ENCODE measurements at regions not wholly inside any gene's neighbourhood (a gene's known extent, or its start where the extent isn't known, plus 50 kb on each side); places are given as distances from the start of the nearest gene placed in this dataset.

DNA sequence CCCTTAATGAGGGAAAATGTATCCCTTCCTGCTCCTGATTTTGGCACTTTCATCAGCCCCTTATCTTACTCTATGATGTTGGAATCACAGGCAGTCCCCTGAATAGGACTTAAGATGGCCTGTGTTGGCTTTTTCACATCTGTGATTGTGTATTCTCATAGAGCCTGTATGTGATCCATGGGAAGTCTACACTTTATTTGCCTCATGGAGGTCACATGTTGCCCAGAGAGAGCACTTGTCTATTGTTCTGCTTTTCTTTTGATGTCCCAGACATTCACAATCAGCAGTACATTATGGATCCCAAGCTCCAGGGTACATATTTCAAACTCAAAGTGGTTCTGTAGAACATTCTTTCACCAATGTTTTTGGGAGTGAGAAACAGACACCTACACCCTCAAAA, 885.2 kb upstream of the ADGRL2 start:
- Mint-ChIP-seq H3K9me3 (peaks cover 9% of the 10 kb centered on the region), H3K27me3 (ENCODE audit: insufficient read depth) (no peaks in the 10 kb centered on the region), H3K4me3 (no peak overlapping the region), H3K4me1 (ENCODE audit: low read depth) (no peaks in the 10 kb centered on the region), H3K36me3 (ENCODE audit: low read depth) (no peaks in the 10 kb centered on the region), H3K27ac (no peak overlapping the region)
- no peak for DNase-seq
- TF ChIP-seq, protein P1, sequence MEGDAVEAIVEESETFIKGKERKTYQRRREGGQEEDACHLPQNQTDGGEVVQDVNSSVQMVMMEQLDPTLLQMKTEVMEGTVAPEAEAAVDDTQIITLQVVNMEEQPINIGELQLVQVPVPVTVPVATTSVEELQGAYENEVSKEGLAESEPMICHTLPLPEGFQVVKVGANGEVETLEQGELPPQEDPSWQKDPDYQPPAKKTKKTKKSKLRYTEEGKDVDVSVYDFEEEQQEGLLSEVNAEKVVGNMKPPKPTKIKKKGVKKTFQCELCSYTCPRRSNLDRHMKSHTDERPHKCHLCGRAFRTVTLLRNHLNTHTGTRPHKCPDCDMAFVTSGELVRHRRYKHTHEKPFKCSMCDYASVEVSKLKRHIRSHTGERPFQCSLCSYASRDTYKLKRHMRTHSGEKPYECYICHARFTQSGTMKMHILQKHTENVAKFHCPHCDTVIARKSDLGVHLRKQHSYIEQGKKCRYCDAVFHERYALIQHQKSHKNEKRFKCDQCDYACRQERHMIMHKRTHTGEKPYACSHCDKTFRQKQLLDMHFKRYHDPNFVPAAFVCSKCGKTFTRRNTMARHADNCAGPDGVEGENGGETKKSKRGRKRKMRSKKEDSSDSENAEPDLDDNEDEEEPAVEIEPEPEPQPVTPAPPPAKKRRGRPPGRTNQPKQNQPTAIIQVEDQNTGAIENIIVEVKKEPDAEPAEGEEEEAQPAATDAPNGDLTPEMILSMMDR (IDR thresholded peaks at IDR 0.05), result no peak

DNA sequence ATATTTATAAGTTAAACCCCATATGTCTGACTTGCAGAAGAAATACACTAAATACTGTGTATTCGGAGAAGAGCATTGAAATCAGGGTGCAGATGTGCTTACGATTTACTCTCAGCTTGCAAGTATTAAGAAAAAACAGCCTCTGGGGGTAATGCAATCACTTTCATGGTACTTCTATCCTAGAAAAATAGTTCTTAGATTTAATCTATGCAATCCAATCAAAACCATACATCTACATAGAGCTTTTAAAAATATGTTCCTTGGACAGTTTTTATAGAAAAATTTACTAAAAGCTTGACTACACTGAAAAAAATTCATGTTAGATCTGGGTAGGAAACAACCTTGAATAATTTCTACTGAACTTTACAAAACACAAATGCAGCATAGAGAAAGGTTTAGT, 890.3 kb upstream of the ADGRL2 start:
- Mint-ChIP-seq H3K27me3 (ENCODE audit: insufficient read depth) (no peaks in the 10 kb centered on the region), H3K27ac (no peak overlapping the region), H3K36me3 (ENCODE audit: low read depth) (no peaks in the 10 kb centered on the region), H3K4me1 (ENCODE audit: low read depth) (no peaks in the 10 kb centered on the region), H3K9me3 (peaks cover 14% of the 10 kb centered on the region), H3K4me3 (no peak overlapping the region)
- no peak for DNase-seq
- TF ChIP-seq, protein P1 (IDR thresholded peaks at IDR 0.05), result no peak

DNA sequence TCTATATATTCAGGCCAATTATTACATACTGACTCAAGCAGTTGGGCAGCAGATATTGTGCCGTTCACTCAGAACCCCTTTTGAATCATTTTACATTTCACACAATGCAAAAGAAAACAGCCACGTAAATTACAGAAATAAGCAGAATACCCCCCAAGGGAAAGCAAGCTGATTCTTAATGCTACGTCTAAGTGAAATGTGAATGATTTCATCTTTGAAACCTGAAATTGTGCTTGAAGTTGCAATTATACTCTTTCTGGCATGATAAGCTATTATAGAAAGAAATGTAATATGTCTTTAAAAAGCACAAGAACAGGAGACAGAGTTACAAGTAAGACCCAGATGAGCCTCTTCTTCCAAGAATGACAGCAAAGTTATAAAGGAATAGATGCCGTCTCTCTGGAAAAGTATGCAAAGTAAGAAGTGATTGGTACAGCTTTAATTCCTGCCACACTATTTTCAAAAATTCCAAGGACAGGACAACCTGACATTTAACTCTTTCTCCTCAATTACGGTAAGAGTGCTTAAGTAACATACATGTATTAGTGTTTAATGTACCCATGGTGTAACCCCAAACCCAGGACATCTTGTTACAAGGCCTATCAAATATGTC, 891.5 kb upstream of the ADGRL2 start:
- Mint-ChIP-seq H3K4me3 (no peak overlapping the region), H3K4me1 (ENCODE audit: low read depth) (no peaks in the 10 kb centered on the region), H3K36me3 (ENCODE audit: low read depth) (no peaks in the 10 kb centered on the region), H3K27ac (no peak overlapping the region), H3K9me3 (peaks cover 14% of the 10 kb centered on the region), H3K27me3 (ENCODE audit: insufficient read depth) (no peaks in the 10 kb centered on the region)
- no peak for DNase-seq
- TF ChIP-seq, protein P1 (IDR thresholded peaks at IDR 0.05), result no peak

DNA sequence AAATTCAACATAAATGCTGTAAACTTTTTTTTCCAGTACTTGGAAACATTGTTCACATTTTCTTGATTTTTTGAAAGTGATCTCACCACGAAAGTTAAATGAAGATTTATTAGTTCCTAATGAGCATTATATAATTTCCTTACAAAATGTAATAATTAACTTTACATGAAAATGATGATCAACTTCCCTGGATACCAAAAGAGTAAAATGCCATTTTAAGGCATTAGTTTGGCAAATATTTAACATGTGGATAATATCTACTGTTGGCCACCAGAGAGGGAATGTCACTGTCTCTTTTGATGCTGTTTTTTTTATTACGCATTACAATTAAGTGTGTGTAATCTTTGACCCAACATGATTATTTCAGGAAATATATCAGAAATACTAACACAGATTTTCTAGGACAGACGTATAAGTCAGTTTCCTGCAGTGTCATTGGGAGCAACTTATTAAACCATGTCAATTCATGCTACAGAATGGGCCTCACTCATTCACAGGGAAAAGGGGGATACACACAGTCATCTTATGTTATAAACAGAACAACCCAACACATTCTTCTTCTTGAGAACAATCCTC, 903.9 kb upstream of the ADGRL2 start:
- TF ChIP-seq, protein P1 (IDR thresholded peaks at IDR 0.05), result no peak
- peaks cover 2% of the 10 kb centered on the region; the same call in 1 of the 2 replicates for H3K27me3 Mint-ChIP-seq (ENCODE audit: insufficient read depth)
- H3K4me1 Mint-ChIP-seq (ENCODE audit: low read depth), result no peaks in the 10 kb centered on the region
- no peak for DNase-seq
- no peak overlapping the region for H3K4me3 Mint-ChIP-seq
- peaks cover 48% of the 10 kb centered on the region for H3K9me3 Mint-ChIP-seq
- no peaks in the 10 kb centered on the region for H3K36me3 Mint-ChIP-seq (ENCODE audit: low read depth)
- H3K27ac Mint-ChIP-seq, result no peak overlapping the region

DNA sequence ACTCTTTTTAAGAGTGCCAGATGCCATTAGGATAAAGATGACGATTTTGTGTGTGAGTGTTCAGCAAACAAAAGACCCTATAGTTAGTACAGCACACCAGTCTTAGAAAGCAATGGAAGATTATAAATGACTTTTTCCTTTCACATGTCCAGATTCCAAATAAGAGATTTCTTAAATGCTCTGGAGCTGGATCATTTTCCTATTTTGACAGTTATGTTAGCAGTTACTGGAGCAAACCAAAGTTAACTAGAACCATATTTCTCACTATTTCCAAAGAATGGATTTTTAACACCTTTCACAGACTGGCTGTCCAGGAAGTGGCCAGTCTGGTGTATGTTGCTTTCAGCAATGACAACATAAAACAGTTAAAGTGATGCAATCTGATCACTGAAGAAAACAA, 905.8 kb upstream of the ADGRL2 start:
- Mint-ChIP-seq H3K27ac (no peak overlapping the region), H3K4me3 (no peak overlapping the region), H3K36me3 (ENCODE audit: low read depth) (no peaks in the 10 kb centered on the region), H3K4me1 (ENCODE audit: low read depth) (no peaks in the 10 kb centered on the region), H3K27me3 (ENCODE audit: insufficient read depth) (peaks cover 2% of the 10 kb centered on the region; the same call in 1 of the 2 replicates), H3K9me3 (peaks cover 47% of the 10 kb centered on the region)
- TF ChIP-seq, protein P1 (IDR thresholded peaks at IDR 0.05), result no peak
- DNase-seq, result no peak

Data from HFFc6 (cell line).